Stimulated activated CD4-positive, alpha-beta T cell treated with anti-CD3 and anti-CD28 coated beads, TNF-alpha, amount 100 ng/mL, for 4 hours (primary cell): ENCODE measurements at regions not wholly inside any gene's neighbourhood (a gene's known extent, or its start where the extent isn't known, plus 50 kb on each side); places are given as distances from the start of the nearest gene placed in this dataset.

Source experiments
- DNase-seq, 3 experiments: peaks; one replicate each; pipeline ENCODE4 v3.0.0-alpha.2; 2020; ENCODE audit warnings: low read depth in 3 of 3

DNA sequence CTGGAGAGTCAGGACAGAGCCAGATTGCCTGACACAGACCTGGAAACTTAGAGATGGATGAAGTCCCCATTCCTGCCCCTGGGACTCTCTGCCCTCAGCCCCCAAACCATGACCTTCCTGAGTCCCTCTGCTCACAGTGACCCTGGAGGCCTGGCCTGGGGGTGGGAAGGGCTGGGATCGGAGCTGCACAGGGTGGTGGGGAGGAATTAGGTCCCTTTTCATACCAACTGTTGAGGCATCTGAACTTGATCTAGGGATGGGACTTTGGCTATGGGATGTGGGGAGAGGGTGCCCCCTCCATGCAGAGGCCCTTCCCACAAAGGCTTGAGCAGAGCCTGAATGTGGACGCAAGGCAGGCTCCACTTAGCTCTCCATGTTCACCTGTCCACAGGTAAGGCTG is 144.1 kb downstream of the MRPL14 start:
- no peak for DNase-seq

DNA sequence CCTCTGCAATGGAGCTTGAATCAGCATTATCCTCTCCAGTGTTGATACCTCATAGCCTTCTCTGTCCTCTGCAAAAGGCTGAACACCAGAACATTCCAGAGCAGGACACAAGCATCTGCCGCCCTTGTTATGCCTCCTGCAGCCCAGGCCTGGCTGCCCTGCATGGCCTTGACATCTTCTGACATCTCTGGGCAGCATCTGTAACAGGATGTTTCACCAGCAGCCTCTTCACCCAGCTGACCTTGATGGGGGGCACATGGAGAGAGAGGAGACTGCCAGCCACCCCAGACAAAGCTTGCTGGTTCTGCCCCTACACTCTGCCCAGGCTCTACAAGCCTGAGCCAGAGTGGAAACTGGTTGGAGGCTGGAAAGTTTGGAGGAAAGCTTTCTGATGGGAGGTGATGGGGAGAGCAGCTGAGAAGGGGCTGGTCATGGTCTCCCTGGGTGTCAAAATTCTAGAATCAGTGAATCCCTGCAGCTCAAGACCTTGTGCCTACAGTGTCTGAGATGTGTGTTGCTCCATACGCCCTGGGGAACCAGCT is 145.1 kb downstream of the MRPL14 start:
- no peak for DNase-seq

DNA sequence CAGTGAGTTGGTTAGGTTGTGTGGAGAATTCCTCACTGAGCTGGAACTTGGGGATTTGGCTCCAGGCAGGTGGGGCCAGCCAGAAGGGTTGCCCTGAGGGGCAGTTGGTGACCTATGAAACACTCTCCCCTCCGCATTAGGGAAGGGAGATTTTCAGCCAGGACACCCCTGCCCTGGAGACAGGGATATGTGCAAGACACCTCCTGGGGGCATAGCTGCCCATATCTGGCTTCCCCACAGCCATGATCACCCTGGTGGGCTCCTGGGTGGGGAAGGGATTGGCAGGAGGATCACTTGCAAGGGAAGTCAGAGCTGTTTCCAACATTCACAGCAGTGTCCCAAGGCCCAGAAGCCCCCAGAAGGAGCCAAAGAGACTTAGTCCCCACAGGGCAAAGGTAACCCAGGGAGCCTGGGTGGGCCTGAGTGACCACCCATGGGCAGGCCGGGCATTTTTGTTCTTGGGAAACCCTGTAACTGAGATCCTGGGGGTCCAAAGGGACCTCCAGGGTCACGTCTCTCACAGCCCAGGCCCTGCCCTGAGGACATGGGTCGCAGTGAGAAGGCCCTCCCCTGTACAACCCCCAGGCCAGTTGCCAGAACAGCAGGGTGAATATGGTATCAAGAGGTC is 145.8 kb downstream of the MRPL14 start:
- no peak for DNase-seq

DNA sequence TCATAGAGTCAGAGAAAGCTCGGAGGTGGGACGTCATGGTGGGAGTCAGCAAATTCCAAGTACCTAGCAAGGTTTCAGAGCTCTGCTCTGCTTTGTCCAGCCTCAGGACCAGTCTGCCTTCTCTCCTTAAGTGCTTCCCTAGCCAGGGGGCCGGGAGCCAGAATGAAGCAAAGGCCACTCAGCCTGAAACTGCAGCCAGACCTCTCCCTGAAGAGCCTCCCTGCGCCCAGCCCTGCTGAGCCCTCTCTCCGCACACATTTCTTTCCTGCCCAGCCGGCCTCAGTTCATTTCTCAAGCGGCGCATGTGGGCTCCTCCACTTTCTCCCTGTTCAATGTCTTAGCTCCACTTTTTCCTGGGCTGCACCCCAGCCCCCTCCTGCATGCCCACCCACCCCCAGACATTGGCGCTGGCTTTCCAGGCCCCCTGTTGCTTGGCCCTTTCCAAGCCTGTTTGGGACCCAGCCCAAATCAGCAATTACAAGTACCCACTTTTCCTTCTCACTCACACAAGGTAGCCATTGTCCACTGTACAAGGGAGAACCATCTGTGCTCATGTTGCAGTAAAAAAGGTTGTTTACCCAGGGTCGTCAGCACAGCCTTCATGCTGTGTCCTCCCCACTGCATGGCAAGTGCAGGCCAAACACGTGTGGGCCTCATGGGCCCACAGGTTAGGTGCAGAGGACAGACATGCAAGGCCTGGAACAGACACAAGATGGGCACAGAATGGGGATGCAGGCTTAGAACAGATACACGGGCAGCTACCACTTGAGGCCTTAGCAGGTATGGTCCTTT is 147.1 kb downstream of the MRPL14 start:
- no peak for DNase-seq

DNA sequence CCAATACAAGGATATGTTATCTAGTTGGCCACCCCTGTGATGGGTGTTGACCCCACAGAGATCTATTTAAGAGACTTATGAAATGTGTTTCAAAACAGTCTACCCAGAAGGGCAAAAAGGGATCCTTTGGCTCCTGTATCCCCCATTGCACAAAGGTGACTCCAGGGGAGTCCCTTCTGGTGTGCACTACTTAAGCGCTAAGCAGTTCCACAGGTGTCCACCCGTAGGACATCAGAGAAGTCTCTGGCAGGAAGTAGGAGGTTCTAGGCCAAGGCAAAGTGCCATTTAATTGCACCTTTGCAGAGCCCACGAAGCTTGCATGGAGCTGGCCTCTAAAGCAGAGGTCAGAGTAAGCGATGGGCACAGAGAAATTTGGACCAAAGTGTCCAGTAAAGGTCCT is 147.7 kb downstream of the MRPL14 start:
- no peak for DNase-seq

DNA sequence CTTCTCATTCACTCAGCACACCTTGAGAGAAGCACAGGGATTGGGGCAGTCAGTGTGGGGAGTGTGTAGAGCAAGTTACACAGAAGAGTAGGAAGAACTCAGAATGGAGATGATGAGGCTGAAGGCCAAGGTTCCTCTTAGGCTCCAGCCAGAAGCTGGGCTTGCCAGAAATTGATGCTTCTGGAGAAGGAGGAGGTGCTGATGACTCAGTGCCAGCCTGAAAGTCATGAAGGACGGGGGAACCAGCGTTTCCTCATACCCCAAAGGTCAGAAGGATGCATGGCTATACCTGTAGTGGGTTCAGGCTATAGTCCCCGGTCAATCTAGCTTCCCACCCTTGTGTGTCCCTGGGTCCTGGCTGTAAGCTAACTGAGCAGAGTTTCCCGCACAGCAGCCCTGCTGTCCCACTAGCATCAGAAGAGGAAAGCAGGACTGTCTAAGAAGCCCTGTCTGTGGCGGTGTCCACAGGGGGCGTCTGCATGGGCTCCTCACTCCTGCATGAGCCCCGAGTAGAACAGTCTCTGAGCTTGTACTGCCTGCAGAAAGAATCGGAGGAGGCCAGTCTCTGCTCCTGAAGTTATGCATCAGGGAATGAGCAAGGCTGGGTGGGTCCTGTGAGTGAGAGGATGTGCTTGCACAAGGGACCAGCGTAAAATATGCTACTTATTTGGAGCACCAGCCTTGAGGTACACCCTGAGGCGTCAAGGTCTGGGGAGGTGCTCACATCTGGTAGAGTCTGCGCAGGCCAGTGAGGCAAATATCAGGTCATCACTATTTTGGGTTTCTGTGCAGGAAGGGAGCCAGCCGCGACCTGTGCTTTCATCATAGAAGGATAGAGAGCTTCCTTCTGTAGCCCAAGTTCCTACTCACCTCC is 148.5 kb downstream of the MRPL14 start:
- DNase-seq = no peak

DNA sequence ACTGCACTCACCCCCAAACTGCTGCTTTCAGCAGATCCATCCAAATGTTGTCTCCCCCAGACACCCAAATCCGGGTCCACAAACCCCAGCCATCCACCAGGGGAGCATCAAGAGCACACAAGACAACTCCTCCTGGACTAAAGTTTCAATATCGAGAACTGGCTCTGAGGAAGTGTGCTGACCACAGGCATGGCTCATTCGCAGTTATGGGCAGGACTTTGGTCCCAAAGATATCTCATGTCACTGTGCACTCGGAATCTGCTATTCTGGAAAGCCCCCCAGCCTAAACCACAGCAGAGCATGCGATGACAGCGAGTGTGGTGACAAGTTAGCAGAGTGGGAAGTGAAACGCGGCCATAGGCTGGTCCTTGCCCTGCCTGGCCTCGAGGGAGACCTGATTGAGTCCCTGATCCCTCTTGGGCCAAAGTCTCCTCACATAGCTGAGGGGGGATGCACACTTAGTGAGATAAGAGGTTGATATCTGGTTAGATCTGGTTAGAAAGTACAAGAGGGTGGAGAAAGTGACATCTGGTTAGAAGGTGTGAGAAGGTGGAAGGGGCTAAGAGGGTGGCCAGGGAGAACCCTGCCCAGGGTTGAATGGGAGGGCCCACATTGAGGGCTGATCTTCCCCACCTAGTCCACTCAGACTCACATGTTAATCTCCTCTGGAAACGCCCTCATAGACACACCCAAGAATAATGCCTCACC is 149.7 kb downstream of the MRPL14 start:
- DNase-seq = no peak

DNA sequence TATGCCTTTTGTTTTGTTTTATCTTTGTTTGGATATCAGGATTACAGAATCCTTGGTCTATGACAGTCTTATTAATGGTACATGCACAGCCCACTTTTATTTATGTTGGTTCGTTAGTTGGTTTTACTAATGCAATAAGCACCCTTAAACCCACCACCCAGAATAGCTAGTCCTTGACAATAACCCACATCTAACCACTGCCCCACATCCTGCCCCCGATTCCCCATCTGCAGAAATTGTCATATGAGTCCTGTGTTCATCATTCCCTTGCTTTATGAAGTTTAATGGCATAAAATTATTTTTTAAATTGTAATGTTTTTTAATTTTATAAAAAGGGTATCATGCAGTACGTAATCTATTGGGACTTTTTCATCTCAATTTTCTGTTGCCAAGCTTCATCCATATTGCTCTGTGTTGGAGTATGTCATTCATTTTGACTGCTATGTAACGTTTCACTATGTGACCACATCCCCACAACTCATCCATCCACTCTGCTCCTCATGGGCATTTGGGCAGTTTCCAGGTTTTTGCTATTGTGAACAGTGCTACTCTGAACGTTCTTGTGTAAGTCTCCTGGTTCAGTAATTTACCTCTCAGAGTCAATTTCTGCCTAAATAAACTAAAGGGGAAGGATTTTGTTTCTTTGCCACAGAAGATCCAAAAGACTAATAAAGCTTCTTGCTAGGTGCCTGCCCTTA is 150.4 kb downstream of the MRPL14 start:
- no peak for DNase-seq

DNA sequence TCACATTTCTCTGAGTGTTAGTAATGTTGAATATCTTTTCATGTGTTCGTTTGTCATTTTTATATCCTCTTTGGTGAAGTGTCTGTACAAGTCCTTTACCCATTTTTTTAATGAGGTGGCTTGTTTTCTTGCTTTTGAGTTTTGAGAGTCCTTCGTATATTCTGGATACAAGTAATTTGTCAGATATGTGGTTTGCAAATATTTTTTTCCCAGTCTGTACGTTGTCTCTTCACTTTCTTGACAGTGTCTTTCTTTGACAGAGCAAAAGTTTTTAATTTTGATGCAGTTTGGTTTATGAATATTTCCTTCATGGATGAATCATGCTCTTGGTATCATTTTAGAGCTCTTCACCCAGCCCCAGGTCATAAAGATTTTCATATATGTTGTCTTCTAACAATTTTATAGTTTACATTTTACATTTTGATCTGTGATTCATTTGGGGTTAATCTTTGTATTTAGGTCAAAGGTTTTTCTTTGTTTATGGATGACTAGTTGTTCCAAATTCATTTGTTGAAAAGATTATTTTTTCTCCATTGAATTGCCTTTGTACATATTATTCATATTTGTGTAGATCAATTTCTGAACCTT is 152.5 kb downstream of the MRPL14 start:
- DNase-seq = no peak

DNA sequence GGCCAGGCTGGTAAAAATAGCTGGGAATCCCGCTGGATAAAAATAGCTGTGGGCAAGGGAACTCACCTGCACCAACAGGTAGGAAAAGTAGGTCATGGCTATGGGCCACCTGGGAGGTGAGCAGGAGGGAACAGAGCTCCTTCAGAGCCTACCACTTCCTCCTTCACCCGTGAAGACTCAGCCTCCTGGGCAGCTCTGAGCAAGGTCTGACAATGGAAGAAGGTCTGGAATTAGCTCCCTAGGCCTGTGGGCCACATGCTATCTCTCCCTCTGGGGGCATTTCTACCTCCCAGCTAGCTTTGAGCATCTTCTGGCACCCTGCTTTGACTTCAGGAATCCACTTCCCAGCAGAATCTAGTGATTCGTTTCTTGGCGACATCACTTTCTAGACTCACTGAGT is 153.9 kb downstream of the MRPL14 start:
- DNase-seq = no peak

DNA sequence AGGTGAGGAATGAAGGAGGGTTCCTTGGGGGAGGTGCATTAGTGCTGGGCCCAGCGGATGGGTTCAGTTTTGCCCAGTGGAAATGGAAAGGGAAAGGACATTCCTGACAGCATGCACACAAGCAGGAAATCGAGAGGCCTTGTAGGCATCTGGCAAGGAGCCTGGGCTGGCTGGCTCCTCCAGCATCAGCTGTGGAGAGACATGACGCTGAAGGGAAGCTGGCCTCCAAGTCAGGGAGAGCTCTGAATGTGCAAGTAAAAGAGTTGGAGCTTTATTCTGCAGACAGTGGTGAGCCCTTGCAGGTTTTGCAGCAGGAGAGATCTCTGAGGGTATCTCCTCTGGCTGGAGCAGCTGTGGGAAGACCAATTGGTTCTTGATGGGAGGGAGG is 154.3 kb downstream of the MRPL14 start:
- DNase-seq = no peak

DNA sequence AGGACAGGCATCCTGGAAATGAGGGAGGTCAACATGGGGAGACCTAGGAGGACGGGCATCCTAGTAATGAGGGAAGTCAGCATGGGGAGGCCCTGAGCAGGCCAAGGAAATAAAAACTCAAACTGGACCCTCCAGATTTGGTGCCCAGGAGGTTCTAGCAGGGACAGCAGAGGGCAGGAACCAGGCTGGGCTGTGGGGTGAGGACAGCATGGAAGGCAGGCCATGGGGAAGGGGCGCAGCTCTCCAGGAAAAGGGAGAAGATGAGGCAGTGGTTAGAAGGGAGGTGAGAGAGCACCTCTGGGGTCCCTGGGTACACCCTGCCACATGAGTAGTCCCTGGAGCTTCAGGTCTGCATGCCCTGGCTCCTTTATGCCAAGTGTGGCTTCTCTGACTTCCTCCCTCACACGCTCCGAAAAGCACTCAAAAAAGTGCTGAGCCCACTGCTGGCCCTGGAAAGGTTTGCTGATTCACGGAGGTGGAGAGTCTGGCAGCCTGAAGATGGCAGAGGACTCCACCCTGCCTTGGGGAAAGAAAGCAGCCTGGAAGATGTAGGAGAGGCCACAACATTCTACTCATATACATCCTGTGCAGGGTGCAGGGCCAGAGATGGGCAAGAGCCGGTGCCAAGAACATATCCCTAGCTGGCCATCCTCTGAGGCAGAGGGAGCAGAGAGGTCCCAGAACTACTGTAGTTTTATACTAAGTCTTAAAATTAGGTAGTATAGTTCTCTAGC is 154.9 kb downstream of the MRPL14 start:
- DNase-seq = no peak

DNA sequence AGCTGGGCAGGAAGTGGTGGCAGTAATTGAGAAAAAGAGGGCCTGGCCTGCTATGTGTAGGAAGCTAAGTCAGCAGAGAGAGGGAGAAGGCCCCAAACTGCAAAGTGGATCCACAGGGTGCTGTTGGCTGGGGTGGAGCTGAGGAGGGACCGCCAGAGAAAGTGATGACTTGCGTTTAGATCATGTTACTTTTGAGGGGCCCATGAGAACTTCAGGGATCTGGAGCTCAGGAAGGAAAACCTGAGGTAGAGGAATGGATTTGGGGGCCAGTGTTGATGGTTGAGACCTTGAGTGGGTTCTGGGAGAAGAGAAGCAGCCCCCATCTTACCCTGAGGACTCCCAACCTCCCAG is 155.5 kb downstream of the MRPL14 start:
- no peak for DNase-seq

DNA sequence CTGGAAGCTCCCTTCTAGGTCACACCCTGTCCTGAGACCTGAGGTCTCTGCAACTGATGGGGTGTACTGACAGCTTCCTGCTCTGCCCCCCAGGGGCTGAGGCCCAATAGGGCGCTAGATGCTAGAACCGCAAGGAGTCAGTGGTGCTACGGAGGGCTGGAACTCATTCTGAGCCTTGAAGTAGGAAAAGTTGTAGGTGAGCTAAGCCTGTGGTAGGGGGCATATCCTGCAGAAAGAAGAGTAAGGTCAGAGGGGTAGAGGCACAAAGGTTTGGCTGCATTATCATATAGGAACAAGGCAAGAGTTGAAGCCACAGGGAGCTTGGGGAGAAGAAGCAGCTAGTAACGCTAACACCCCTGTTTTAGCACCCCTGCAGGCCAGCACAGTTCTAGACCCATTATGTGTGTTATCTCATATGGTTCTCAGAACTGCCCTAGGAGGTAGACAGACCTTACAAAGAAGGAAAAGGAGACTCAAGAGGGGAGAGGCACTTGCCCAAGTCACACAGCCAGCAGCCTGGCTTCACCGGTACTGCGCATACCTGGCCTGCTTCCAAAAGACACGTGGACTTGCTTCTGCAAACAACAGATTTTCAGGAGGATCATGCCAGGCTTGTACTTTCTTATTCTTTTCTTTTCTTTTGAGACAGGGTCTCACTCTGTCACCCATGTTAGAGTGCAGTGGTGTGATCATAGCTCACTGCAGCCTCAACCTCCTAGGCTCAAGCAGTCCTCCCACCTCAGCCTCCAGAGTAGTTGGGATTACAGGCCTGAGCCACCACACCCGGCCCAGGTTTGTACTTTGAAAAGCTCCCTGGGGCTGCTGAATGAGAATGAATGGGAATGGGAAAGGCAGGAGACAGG is 156.1 kb downstream of the MRPL14 start:
- DNase-seq = no peak

DNA sequence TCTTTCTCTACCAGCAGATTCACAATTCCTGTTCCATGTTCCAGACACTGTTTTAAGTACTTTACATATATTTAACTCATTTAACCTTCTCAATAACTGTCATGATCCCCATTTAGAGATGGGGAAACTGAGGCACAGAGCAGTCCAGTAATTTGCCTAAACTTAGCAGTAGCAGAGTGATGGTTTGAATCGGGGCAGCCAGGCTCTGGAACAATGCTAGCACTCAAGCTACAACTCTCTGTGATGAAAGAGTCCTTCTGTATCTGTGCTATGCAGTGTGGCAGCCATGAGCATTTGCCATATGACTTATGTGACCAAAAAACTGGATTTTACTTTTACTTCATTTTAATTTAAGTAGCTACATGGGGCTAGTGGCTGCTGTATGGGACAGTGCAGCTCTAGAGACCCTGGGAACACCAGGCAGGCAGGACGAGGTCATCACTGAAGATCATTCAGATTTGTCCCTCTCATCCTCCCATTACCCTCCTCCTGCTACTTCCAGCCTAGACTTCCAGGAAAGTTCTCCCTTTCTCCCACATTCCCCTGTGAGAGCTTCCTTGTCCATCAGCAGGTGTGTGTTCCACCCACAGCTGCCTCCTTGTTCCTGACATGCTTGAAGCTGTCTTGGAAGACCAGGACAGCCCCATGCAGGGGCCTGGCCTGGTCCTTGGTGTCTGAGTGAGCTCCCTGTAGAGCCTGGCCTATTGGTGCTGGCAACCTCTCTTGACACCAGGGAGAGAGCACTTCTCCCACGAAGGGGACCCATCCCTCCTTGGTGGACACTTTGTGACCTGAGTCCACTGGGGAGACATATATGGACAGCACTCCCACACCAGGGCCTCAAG is 157.0 kb downstream of the MRPL14 start:
- no peak for DNase-seq

DNA sequence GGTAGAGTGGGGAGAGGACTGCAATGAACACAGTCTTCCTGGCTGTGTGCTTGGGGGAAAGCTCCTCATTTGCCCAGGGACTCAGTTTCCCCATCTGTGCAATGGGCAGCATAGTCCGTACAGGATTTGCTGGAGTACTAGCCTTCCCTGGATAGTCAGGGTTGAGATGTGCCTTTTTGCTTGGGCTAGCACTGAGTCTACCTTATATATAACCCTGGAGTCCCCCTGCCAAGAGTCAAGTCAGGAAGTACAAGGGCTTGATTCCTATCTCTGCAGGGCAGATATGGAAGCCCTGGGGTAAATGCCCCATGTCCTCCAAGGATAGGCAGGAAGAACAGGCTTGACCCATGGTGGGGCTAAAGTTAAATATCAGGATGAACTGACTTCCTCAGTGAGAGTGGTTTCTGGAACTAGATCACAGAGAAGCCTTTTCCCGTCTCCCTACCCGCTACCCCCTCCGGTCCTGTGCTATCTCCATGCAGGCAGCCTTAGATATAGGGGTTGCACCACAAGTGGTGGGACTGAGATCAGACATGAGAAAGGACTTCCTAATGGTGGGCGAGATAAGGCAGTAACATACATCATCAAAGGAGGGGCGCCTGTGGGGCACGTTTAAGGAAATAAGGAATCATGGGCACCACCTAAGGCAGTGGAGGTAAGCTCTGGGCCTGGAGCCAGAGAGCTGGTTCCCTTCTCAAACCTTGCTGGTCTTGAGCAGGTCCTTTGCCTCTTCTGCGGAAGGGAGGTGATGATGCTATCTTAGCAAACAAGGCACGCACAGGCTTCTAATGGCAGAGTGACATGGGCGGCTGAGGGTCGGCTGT is 157.9 kb downstream of the MRPL14 start:
- DNase-seq = no peak
